Fibroblast of pulmonary artery (primary cell): ENCODE measurements at regions not wholly inside any gene's neighbourhood (a gene's known extent, or its start where the extent isn't known, plus 50 kb on each side); places are given as distances from the start of the nearest gene placed in this dataset.

Experiments
- DNase-seq: peaks from one replicate; pipeline ENCODE4 v3.0.0-alpha.2; 2010; ENCODE audit warnings: low read depth
- H3K4me3 ChIP-seq: replicated peaks from 2 replicates; pipeline ENCODE4 v1.5.1; 2011; ENCODE audit warnings: low read depth, mild to moderate bottlenecking, control low read depth, low read length, moderate library complexity
- CTCF ChIP-seq: IDR thresholded peaks from 2 replicates; pipeline ENCODE4 v1.5.1; 2011; ENCODE audit warnings: mild to moderate bottlenecking, control low read depth, low read length, inconsistent platforms; ENCODE audit errors: missing control alignments

GRCh38 chr4:135564090-135564489 is 1362.5 kb upstream of the PABPC4L start:
- H3K4me3 ChIP-seq = no peak overlapping the region
- DNase-seq = no peak
- no peak for TF ChIP-seq CTCF

GRCh38 chr4:135553213-135553612 is 1351.6 kb upstream of the PABPC4L start:
- TF ChIP-seq CTCF = no peak
- DNase-seq = no peak
- no peak overlapping the region for H3K4me3 ChIP-seq

GRCh38 chr4:135552131-135552530 is 1350.5 kb upstream of the PABPC4L start:
- no peak overlapping the region for H3K4me3 ChIP-seq
- DNase-seq = peak; percentile 7
- TF ChIP-seq CTCF = no peak

GRCh38 chr4:135548711-135549110 is 1347.1 kb upstream of the PABPC4L start:
- no peak overlapping the region for H3K4me3 ChIP-seq
- TF ChIP-seq CTCF = no peak
- no peak for DNase-seq

GRCh38 chr4:135545616-135546317 is 1344.2 kb upstream of the PABPC4L start:
- no peak for TF ChIP-seq CTCF
- no peak overlapping the region for H3K4me3 ChIP-seq
- DNase-seq = no peak

- no peak overlapping the region for H3K4me3 ChIP-seq
- TF ChIP-seq CTCF = no peak
- DNase-seq = no peak
Observed at GRCh38 chr4:135538698-135539097, 1337.1 kb upstream of the PABPC4L start.

- no peak for TF ChIP-seq CTCF
- H3K4me3 ChIP-seq = no peak overlapping the region
- DNase-seq = no peak
Observed at GRCh38 chr4:135533053-135533452, 1331.5 kb upstream of the PABPC4L start.
